HG03135 (cell line): ENCODE measurements at regions not wholly inside any gene's neighbourhood (a gene's known extent, or its start where the extent isn't known, plus 50 kb on each side); places are given as distances from the start of the nearest gene placed in this dataset.

Source experiments
- ATAC-seq: cut with Tn5 transposase; IDR thresholded peaks from one replicate; pipeline ENCODE4 v1.9.1; 2021; ENCODE audit warnings: mild to moderate bottlenecking, moderate library complexity; ENCODE audit not compliant: unreplicated experiment

DNA sequence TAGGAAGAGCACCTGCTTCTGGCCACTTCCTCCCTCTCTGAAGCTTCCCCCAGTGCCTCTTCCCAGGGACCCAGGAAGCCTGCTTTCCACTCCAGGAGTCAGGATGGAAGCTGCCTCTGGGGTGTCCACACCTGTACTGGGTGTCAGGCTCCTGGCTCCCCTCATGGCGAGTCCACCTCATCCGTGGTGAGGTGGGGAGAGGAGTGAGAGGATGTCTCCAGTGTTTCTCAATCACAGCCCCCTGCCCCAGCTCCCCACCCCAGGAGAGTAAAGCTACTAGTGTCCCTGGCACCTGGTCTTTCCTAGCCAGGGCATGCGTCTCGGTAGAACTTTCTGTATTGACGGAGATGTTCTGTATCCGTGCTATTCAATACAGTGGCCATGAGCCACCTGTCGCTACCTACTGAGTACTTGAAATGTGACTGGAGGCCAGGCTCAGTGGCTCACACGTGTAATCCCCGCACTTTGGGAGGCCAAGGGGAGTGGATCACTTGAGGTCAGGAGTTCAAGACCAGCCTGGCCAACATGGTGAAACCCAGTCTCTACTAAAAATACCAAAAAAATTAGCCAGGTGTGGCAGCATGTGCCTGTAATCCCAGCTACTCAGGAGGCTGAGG, 171.2 kb upstream of the HAAO start:
- ATAC-seq, result no peak

DNA sequence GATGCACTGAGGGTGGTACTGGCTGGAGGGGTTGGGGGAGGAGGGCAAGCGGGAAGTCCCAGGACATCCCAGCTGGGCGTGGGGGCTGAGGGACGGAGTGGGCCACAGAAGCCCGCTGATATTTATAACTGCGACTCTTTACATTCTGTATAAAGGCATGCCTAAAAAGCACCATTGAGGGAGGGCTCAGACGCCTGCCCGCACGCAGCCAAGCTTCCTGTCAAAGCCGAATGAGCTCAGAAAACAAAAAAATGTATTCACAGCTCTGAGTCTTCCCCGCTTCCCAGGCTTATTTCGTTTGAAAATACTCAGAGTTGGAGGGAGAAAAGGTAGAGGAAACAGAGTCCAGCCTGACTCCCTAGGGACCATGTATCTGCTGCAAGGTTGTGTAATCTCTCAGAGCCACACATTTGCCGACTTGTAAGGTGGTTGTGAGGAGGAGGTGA, 170.1 kb upstream of the HAAO start:
- ATAC-seq, result no peak

DNA sequence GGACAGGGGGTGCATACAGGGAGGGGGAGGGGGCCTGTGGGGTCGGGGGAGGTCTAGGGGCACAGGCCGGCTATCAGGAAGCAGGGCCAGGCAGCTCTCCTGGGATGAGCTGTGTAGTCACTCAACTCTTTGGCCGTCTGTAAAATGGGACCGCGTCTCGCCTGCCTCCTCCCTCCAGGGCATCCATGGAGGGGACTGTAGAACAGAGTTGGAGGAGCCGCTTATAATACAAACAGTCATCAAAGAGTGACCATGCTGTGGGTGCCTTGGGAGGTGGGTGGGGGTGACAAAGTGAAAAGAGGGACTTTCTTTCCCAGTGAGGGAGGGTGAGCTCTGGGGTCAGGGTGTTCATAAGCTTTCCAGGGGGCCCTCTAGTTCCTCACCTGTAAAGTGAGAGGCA, 169.6 kb upstream of the HAAO start:
- ATAC-seq, result no peak

DNA sequence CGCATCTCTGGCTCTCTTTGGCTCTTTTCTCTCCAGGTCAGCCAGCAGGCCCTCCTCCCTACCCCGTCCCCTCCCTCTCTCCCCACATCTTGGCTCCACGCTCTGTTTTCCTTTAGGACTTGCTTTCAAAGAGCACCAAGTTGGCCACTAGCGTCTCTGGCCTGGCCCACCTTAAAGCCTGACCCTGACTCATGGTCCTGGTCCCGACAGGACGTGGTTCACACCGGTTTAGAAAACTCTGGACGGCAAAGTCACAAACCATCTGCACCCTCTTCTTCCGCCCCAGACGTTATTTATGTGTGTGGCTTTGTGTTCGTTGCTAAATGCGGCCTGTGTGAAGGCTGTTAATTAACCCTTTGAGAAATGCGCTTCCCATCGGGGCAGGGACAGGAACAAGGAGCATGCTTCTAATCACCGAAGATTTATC, 169.0 kb upstream of the HAAO start:
- ATAC-seq, result no peak

DNA sequence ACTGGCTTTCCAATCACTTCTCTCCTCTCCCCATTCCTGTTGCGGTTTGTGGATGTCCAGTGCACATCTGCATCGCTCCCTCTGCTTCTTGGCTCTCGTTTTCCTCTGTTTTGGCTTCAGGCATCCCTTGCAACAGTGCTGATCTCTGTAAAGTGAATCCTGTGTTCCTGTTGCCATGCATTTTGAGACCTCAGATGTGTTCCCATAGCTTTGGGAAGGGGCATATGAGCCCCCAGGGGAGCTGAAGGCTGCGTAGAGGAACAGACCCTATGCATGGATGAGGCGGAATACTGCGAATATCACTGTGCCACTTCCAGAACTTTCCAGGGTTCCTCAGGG, 168.4 kb upstream of the HAAO start:
- no peak for ATAC-seq

DNA sequence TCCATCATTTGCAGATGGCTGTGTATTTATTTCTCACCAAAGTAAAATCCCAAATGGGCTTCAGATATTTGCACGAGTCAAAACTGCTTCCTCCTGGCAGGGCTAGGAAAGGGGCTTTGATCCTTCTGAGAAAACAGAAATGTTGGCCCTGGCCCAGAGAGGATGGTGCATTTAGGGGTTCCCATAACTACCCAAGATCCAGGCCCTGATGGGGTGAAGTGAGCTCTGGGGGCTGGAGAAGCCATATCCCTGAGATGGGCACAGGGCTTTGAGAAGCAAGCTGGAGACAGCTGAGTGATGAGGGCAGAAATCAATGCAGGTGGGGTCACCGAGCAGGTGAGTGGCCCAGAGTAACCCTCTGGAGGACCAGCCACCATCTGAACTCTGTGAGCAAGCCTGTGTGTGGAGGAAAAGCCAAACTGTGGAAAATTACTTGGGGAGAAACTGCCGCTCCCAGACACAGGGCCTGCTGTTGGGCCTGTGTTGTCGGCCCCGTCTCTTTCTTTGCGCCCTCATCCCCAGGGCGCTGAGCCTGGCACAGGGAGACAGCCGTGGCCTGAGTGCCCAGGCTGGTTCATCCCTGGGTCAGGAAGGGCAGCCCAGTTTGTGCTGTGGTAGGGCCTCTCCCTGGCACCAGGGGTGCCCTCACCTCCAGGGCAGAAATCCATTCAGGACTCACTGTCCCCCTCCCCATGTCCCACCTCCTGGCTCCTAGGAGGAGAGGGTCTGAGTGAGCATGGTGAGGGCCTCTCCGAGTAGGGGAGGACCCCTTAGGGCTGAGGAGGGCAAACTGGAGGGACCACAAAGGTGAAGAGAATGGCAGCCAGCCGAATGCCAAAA, 167.8 kb upstream of the HAAO start:
- ATAC-seq, result no peak

DNA sequence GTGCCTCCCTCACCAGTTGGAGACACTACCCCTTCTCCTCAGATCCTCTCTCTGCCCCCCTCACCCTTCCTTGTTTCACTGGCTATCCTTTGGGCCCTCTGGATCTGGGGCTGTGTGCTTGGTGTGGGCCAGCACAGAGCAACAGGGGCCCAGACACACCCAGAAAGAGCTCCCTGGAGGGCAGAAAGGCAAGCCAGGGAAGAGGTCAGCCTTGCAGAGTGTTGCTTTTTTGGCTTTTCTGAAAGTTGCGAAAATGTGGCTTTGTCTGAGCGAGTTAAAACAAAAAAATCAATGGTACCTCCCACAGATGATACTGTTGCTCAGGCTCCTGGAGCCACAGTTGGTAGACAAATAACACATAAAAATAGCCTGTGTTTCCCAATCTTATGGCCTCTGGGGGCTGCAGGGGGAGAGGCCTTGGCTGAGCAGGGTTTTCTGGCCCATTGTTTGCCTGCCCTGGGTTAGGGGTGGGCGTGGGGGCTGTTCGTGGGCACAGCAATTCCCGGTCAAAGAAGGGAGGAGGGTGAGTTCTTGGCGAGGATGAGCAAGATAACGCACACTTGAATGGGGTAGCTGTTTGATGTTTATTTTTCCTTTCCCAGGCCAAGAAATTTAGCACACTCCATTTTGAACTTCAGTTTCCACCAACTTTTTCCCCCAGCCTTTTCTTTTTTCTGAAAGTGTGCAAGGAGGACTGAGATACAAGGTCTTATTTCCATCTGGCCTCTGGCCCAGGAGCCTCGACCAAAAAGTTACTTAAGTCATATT, 167.0 kb upstream of the HAAO start:
- ATAC-seq, result no peak

DNA sequence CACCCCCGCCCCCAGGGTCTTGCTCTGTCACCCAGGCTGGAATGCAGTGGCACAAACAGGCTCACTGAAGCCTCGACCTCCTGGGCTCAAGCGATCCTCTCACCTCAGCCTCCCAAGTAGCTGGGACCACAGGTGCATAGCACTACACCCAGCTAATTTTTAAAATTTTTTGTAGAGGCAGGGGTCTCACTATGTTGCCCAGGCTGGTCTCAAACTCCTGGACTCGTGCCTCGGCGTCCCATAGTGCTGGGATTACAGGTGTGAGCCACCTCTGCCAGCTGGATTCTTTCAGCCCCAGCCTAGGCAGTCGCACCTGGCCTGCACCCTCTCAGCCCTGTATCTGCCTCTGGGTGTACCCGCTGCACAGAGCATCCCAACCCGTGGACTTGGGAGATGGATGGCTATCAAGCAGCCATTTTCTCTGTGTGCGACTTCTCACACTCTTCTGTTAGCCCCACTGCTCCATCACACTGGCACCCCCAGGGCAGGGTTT, 166.4 kb upstream of the HAAO start:
- ATAC-seq, result no peak

DNA sequence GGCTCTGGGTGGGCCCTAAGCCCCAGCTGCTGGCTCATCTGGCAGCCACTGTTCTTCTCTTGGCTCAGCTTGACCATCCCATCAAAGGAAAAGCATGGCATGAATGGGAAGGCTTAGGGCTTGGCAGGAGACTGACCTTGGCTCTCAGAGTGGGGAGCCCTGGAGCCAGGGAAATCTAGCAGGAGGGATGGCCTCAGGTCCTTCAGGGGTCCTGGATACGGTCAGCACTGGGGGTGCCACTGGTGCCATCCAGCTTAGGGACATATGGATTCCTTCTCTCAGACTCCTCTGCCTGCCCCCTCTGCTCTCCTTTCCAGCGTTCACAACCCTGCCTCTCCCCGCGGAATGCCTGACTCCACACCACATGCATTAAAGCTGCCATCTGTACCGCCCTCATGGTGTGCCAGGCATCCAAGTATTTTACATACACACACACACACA, 165.5 kb upstream of the HAAO start:
- ATAC-seq, result no peak

DNA sequence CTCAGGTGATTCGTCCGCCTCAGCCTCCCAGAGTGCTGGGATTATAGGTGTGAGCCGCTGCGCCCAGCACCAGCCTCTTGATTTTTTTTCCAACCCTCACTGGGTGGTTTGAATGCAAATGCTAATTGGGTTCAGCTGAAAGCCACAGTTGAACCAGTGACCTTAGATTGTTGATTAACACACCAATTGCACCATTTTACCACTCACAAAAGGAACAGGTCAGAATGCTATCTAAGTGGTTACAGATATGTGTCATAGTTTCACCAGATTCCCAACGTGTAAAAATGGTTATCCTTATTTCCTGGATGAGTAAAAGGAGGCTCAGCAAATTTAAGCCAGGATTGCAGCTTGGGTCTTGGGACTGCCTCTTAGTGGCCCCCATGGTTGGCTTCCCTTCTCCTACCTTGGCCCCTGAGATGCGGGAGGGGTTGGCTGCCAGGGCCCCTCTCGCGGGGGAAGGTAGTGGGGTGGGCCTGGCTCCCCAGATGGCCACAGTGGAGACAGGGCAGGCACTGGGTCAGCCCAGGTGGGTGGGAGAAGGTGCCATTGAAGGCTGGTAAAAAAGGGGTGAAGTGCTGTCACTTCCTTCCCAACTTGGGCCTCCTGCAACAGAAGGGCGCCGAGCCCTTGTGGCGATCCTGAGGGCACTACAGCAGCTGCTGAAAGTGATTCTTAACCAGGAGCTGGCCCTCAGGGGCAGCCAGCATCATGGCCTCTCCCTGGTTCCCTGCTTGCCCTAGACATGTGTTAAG, 164.9 kb upstream of the HAAO start:
- ATAC-seq, result no peak

DNA sequence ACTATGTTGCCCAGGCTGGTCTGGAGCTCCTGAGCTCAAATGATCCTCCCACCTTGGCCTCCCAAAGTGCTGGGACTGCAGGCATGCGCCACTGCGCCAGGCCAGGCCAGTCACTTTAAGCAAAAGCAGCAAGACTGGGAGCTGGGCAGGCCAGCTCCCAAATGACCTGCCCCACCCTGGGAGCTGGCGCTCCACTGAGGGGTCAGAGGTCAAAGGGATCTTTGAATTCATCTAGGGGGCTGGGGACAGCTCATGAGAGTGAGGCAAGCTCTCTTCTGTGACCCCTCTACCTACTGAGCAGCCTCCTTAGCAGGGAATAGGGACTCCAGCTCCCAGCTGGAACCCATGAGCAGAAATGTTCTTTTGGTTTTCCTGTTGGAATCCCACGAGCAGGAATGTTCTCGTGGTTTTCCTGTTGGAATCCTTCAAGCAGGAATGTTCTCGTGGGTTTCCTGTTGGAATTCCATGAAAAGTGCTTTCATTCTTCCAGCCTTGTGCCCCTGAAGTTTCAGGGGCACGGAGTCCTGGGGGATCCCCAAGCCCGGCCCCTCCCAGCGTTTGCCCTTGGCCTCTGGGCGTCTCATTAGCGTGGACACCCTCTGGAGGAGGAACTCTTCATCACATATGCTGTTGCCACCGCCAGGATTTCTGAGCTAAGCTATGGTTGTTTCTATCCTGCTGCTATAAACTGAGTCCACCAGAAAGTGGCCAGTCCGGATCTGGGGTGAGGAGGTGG, 162.0 kb upstream of the HAAO start:
- ATAC-seq, result no peak

DNA sequence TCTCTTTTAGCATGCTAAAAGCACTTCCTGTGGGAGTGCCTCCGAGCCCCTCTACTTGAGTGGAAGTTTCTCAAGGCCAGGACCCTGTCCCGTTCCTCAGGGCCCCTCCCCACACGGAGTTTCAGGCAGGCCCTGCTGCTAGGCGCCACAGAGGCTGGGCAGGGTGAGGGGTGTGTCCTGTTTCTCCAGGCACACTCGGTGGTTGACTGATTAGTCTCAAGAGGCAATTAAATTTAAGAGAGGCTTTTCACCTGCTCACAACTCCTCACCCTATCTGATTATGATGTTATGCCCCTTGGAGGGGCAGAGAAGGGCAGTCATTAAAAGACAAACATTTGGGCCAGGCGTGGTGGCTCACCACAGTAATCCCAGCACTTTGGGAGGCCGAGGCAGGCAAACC, 160.8 kb upstream of the HAAO start:
- no peak for ATAC-seq

DNA sequence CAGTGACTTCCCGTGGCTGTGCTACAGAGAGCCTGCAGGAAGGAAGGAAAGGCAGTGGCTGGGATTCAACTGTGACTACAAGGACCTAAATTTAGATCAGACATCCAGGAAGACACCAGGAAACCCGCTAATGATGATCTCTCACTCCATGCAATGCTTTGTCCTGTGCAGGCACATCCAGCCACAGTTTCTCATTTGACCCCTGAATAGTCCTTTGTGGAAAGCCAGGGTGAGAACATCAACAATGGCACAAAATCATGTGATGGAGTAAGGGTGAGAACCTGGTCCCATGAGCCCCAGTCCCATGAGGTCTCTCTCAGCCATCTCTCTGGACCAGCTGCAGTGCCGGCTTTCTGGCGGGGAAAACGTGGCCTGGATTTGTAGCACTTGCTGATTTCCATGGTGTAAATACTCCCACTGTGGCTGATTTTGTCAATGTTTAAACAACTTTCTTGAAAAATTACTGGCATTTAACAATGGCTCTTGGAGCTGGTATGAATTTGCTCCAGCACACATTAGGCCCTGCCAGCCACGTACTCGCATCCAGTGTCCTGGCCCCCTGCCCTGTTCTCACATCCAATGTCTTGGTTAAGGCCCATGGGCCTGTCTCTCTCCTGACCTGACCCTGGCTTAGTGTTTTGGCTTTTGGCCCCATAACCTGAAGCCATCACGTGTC, 159.0 kb upstream of the HAAO start:
- no peak for ATAC-seq

DNA sequence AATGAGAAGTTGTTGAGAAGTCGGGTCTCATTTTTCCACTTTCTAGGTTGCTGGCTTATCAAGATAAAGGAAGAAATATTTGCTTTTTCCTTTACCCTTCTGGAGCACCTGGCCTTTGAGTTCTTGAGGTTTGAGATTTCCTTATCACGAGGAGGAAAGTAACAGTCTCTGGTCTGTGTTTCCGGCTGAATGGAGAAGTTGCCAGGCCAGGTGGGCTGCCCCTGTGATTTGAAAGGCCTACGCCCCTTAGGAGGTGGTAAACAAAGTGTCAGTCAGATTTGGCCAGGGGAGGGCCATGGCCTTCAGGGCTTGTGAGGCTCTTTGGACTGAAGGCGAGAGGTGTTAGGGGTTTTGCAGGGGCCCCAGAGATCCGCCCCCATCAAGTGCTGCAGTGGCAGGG, 156.7 kb upstream of the HAAO start:
- peak; percentile 63 for ATAC-seq

DNA sequence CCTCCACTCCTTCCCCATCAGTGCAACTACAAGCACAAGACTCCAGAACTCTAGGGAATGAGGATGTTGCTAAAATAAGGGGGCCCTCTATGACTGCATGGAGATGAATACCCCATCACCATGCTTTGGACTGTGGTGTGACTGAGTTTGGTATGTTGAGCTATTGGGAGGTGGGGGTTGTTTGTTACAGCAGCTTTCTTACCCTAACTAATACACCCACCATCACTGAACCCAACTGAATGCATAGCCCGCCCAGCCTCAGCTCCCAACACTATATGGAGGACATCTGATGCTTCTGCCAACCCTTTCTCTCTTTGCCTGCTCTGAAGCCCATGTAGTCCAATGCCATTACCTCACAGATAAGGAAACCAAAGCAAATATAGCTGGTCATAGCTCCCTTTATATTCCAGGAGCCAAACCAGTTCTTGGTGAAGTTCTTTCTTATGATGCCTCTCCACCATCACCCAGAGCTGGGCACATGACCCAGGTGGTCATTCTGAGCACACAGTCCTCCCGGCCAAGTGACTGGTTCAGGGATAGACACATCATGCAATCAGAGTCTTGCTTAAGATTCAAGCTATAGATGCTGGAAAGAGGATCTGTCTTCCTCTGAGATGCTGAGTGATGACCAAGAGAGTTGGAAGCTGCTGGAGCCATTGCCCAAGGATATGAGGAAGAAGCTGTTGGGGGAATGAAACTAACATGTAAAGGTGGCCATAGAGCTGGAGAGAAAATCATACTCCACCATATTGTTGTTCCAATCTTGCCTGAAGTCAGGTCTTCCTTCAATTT, 155.6 kb upstream of the HAAO start:
- ATAC-seq, result no peak

DNA sequence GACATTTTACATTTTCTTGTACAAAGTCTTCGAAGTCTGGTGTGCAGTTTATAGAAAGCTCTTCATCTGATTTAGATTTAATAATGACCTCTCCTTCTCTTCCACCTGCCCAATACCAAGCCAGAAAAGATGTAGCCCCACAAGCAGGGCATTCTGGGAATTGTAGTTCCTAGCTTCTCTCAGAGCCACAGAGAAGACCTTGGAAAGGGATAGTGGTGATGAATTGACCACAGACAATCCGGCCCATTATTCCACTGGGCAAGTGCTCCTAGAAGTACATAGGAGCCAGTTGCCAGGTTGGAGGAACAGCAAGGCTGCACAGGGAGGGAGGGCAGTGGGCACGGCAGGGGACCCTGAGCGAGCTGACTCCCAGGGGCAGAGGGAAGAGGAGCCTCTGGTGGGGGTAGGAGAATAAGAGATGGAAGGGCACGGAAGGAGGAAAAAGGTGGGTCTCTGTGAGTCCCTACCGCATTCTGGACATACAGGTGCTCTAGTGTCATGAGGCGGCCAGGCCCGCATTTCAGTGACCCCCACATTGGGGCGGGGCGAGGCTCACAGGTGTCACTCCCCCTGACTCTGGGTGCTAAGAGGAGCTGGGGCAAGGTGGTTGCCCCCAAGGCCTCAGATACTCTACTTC, 152.5 kb upstream of the HAAO start:
- no peak for ATAC-seq

DNA sequence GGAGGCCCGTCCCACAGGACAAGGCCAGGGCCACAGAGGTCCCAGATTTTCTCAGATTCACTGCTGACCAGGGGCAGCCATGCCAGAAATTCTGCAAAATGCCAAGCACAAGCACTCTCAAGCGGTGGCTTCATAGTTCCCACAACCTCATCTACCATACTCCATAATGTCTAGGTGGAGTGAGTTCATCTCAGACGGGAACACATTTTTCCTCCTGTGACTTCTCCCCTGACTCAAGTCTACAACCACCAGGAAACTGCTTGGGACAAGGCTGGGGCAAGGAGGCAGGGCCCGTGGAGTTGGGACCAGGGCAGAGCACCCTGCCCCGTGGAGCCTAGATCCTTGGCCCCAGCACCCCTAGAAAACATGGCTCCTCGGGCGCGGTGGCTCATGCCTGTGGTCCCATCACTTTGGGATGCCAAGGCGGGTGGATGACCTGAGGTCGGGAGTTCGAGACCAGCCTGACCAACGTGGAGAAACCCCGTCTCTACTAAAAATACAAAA, 150.7 kb upstream of the HAAO start:
- no peak for ATAC-seq
